GM12875 (cell line): ENCODE measurements at regions not wholly inside any gene's neighbourhood (a gene's known extent, or its start where the extent isn't known, plus 50 kb on each side); places are given as distances from the start of the nearest gene placed in this dataset.

ENCODE experiments used
- H3K4me3 ChIP-seq: one replicate; pipeline ENCODE4 v1.5.1; 2011; ENCODE audit warnings: low read depth, low read length, control low read depth
- CTCF ChIP-seq: IDR thresholded peaks from 2 replicates; pipeline ENCODE4 v1.5.1; 2011; ENCODE audit warnings: low read depth, mild to moderate bottlenecking, control low read depth, inconsistent platforms, low read length, moderate library complexity, borderline replicate concordance; ENCODE audit not compliant: insufficient read depth

DNA sequence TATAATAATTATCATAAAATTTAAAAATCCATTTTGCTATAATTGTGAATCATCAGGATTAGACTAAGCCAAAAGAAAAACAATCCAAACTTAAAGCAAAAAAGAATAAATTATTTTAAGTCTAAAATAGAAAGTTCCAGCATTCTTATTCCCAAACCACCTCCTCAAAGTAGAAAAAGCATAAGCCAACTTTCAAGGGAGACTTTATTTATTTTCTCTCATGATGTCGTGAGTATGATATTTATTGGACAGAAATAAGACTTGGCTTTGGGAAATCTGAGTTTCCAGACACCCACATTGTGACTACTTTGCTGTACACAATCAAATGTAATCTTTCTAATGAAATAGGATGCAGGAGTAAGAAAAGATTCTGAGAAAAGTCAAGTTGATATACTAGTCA is 372.1 kb downstream of the MTRR start:
- TF ChIP-seq CTCF: no peak
- H3K4me3 ChIP-seq: no peak overlapping the region

- no peak for TF ChIP-seq CTCF
- H3K4me3 ChIP-seq: no peak overlapping the region
These were observed 372.6 kb downstream of the MTRR start for GRCh38 chr5:8241558-8241957.

DNA sequence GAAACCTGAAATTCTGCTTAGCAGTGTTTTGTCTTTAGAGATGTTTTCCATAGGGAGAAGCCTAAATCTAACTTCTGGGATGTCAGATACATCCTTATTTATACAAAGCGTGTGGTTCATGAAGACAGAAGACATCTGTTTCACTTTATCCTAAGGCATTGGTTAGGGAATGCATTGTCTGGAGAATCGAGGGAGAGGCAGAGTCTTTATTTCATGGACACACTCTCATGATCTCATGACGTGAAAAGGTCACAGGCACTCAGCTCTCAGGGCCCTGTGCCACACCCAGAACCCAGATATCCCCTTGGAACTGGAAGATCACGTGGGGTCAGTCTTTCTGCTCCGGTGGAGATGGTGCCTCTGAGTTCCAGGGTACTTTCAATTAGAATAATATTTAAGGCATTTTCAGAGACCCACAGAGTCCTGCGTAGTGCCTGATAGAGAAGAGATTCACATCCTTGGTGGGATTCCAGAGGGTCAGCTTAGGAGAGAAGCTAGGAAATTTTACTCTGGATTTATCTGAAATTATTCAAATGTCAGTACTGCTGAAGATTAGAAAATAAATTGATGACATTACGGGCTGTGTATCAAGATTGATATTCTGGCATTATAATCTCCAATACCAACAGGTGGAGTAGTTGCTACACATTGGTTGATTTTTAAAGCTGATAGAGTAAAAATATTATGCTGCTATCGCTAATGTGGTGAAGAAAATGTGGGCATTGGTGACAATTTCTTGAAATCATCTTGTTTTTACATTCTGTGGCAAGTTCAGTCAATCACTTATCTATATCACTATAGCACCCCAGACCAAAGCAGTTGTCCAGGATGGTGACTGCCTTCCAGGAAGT is 378.3 kb downstream of the MTRR start:
- no peak for TF ChIP-seq CTCF
- H3K4me3 ChIP-seq: no peak overlapping the region

GRCh38 chr5:8253376-8253775 is 384.4 kb downstream of the MTRR start:
- H3K4me3 ChIP-seq: no peak overlapping the region
- TF ChIP-seq CTCF: no peak

- H3K4me3 ChIP-seq: no peak overlapping the region
- TF ChIP-seq CTCF: no peak
These were observed 385.7 kb downstream of the MTRR start for GRCh38 chr5:8254674-8255073.

DNA sequence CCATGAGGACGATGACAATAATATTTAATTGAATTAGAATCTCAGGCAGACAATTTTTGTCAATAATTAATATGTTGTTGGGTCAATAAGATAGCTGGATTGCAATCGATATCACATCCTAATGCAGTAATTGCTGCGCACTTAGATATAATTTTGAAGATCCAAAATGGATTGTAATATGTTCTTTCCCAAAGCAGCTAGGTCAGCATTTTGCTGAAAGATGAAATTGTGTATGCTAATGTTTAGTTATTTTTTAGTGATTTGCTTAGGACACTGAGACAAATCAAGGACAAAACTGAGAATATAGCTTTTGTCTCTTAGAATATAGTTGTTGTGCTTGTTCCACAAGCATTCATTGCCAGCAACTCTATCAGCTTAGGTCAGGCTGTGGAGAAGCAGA is 389.9 kb downstream of the MTRR start:
- H3K4me3 ChIP-seq: no peak overlapping the region
- TF ChIP-seq CTCF: no peak

DNA sequence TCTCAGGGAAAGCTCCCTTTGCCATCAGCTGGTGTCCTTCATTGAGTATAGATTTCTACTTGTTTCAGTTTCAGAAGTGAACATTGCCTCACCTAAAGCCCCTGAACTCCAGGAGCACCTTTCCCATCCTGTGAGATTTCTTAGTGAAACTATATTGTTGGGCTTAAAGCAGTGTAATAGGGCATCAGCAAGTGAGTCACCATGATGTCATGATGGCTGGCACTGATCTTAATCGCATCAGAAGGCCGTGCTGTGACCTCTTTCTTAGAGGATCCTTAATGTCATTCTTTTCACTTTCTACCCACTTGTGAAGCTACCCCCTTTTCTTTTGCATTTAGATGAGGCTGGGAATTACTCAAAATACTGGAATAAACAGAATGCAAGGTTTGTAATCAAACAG is 401.3 kb downstream of the MTRR start:
- no peak for TF ChIP-seq CTCF
- no peak overlapping the region for H3K4me3 ChIP-seq
